ENCODE measurements at regions not wholly inside any gene's neighbourhood (a gene's known extent, or its start where the extent isn't known, plus 50 kb on each side); places are given as distances from the start of the nearest gene placed in this dataset.

- in situ Hi-C loops (cut with HindIII; ENCODE audit: low sequenced_read_pairs), result no loop called here
- no peak for DNase-seq (ENCODE audit: low read depth)
- no peak for TF ChIP-seq CTCF (IDR thresholded peaks at IDR 0.05; ENCODE audit: low read depth, low read length, missing control alignments)
- H3K4me3 ChIP-seq (ENCODE audit: low read depth, low read length), result no peak overlapping the region
Measured at GRCh38 chr6:2551705-2552104, 199.0 kb downstream of the MYLK4 start.

GRCh38 chr6:2550247-2550646, 200.5 kb downstream of the MYLK4 start:
- no peak overlapping the region for H3K4me3 ChIP-seq (ENCODE audit: low read depth, low read length)
- no peak for TF ChIP-seq CTCF (IDR thresholded peaks at IDR 0.05; ENCODE audit: low read depth, low read length, missing control alignments)
- in situ Hi-C loops (cut with HindIII; ENCODE audit: low sequenced_read_pairs), result no loop called here
- no peak for DNase-seq (ENCODE audit: low read depth)

- no peak for DNase-seq (ENCODE audit: low read depth)
- in situ Hi-C loops (cut with HindIII; ENCODE audit: low sequenced_read_pairs), result no loop called here
- no peak overlapping the region for H3K4me3 ChIP-seq (ENCODE audit: low read depth, low read length)
- no peak for TF ChIP-seq CTCF (IDR thresholded peaks at IDR 0.05; ENCODE audit: low read depth, low read length, missing control alignments)
Measured at GRCh38 chr6:2549834-2550233, 200.9 kb downstream of the MYLK4 start.

GRCh38 chr6:2547355-2547754, 203.4 kb downstream of the MYLK4 start:
- in situ Hi-C loops (cut with HindIII; ENCODE audit: low sequenced_read_pairs), result no loop called here
- H3K4me3 ChIP-seq (ENCODE audit: low read depth, low read length), result no peak overlapping the region
- TF ChIP-seq CTCF (IDR thresholded peaks at IDR 0.05; ENCODE audit: low read depth, low read length, missing control alignments), result no peak
- DNase-seq (ENCODE audit: low read depth), result no peak

GRCh38 chr6:2546901-2547300, 203.8 kb downstream of the MYLK4 start:
- no peak overlapping the region for H3K4me3 ChIP-seq (ENCODE audit: low read depth, low read length)
- TF ChIP-seq CTCF (IDR thresholded peaks at IDR 0.05; ENCODE audit: low read depth, low read length, missing control alignments), result no peak
- in situ Hi-C loops (cut with HindIII; ENCODE audit: low sequenced_read_pairs), result no loop called here
- DNase-seq (ENCODE audit: low read depth), result no peak

GRCh38 chr6:2545383-2546038, 205.2 kb downstream of the MYLK4 start:
- H3K4me3 ChIP-seq (ENCODE audit: low read depth, low read length), result no peak overlapping the region
- no peak for DNase-seq (ENCODE audit: low read depth)
- TF ChIP-seq CTCF (IDR thresholded peaks at IDR 0.05; ENCODE audit: low read depth, low read length, missing control alignments), result no peak
- in situ Hi-C loops (cut with HindIII; ENCODE audit: low sequenced_read_pairs), result no loop called here

Data from astrocyte of the cerebellum (primary cell).